Uterus (tissue), 3 donors: ENCODE measurements at regions not wholly inside any gene's neighbourhood (a gene's known extent, or its start where the extent isn't known, plus 50 kb on each side); places are given as distances from the start of the nearest gene placed in this dataset.

Source experiments
- DNase-seq, 2 donors: peaks; one replicate each; pipeline ENCODE4 v3.0.0-alpha.2; 2019 to 2020
- H3K27ac ChIP-seq, 2 donors: fragments of 200-600 bp; sonication (generic); 1 replicate in 1 of 2; 2 replicates in 1 of 2; pipeline ENCODE4 v1.5.1; 2016 to 2018
- H3K27me3 ChIP-seq, 2 donors: fragments of 200-600 bp; sonication (generic); one replicate each; pipeline ENCODE4 v1.5.1; 2018 to 2019; ENCODE audit warnings: control low read depth in 1 of 2
- H3K36me3 ChIP-seq, 2 donors: fragments of 200-600 bp; sonication (generic); one replicate each; pipeline ENCODE4 v1.5.1; 2019; ENCODE audit warnings: control low read depth in 1 of 2
- H3K4me1 ChIP-seq, 2 donors: fragments of 200-600 bp; sonication (generic); one replicate each; pipeline ENCODE4 v1.5.1; 2018 to 2019; ENCODE audit warnings: control low read depth in 1 of 2
- H3K4me3 ChIP-seq, 2 donors: fragments of 200-600 bp; sonication (generic); 1 replicate in 1 of 2; 2 replicates in 1 of 2; pipeline ENCODE4 v1.5.1; 2018 to 2019; ENCODE audit warnings: mild to moderate bottlenecking in 1 of 2
- H3K9me3 ChIP-seq, 2 donors: fragments of 200-600 bp; sonication (generic); one replicate each; pipeline ENCODE4 v1.5.1; 2019; ENCODE audit warnings: control low read depth in 1 of 2
- CTCF ChIP-seq, 4 experiments: fragments of 200-600 bp in 2 of 4; fragments of 450-650 bp in 2 of 4; sonication (generic) in 2 of 4; IDR thresholded peaks; one replicate each; pipeline ENCODE4 v1.5.1; 2016 to 2019; ENCODE audit warnings: antibody characterized with exemption in 4 of 4, mild to moderate bottlenecking in 2 of 4, moderate library complexity in 1 of 4
- POLR2A ChIP-seq, 2 donors: fragments of 450-650 bp; IDR thresholded peaks; one replicate each; pipeline ENCODE4 v1.6.1; 2016; ENCODE audit warnings: antibody characterized with exemption in 2 of 2, mild to moderate bottlenecking in 1 of 2, moderate library complexity in 1 of 2
- intact Hi-C: fragments of 100-400 bp; cut with DNase I; formaldehyde crosslinking; loops from one replicate; pipeline ENCODE4 v1.15.1; 2023; ENCODE audit warnings: low total_unique reads
- donor health status: DM: yes; HTN: yes; CAD: no.

DNA sequence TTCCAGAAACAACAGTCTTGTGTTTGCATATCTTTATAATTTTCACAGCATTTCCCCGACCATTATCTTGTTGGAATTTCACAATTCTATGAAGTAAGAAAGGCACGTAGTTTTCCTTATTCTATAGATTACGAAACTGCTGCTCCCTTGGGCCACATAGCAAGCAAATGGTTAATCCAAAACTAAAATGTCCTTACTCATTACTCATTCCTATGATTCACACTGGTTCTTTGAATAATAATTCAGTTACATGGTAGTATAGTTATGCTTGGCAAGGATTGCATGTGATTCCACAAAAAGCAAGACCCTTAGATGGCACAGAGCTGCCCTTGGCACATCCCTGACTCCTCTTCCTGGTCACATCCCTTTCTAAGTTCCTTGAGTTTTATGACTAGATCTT lies 51.2 kb downstream of the OR13H1 start:
- no peak overlapping the region for H3K4me3 ChIP-seq
- intact Hi-C loops, result no loop called here
- TF ChIP-seq CTCF (IDR thresholded peaks at IDR 0.05) (no peak), POLR2A (IDR thresholded peaks at IDR 0.05) (no peak)
- no peaks in the 10 kb centered on the region for H3K9me3 ChIP-seq
- no peaks in the 10 kb centered on the region for H3K27me3 ChIP-seq
- no peak overlapping the region for H3K27ac ChIP-seq
- no peak for DNase-seq
- no peaks in the 10 kb centered on the region for H3K36me3 ChIP-seq
- H3K4me1 ChIP-seq, result no peaks in the 10 kb centered on the region

GRCh38 chrX:131607792-131608369 lies 64.0 kb downstream of the OR13H1 start:
- no peaks in the 10 kb centered on the region for H3K36me3 ChIP-seq
- no peak for DNase-seq
- H3K9me3 ChIP-seq, result no peaks in the 10 kb centered on the region
- no peak overlapping the region for H3K27ac ChIP-seq
- H3K4me1 ChIP-seq, result no peaks in the 10 kb centered on the region
- intact Hi-C loops, result no loop called here
- no peaks in the 10 kb centered on the region for H3K27me3 ChIP-seq
- H3K4me3 ChIP-seq, result no peak overlapping the region
- TF ChIP-seq CTCF (IDR thresholded peaks at IDR 0.05), result no peak
- no peak for TF ChIP-seq POLR2A (IDR thresholded peaks at IDR 0.05)

- Histone ChIP-seq H3K9me3 (no peaks in the 10 kb centered on the region), H3K27me3 (no peaks in the 10 kb centered on the region)
- intact Hi-C loops, result no loop called here
Measured at GRCh38 chrX:131609480-131609879, 65.6 kb downstream of the OR13H1 start.

GRCh38 chrX:131613260-131613659 lies 69.4 kb downstream of the OR13H1 start:
- Histone ChIP-seq H3K36me3 (no peaks in the 10 kb centered on the region), H3K9me3 (no peaks in the 10 kb centered on the region), H3K4me1 (no peaks in the 10 kb centered on the region), H3K27ac (no peak overlapping the region), H3K27me3 (no peaks in the 10 kb centered on the region), H3K4me3 (no peak overlapping the region)
- intact Hi-C loops, result no loop called here
- DNase-seq, result no peak
- TF ChIP-seq CTCF (IDR thresholded peaks at IDR 0.05) (no peak), POLR2A (IDR thresholded peaks at IDR 0.05) (no peak)

More at GRCh38 chrX:131609480-131609879, 65.6 kb downstream of the OR13H1 start:
- no peak for DNase-seq
- Histone ChIP-seq H3K4me1 (no peaks in the 10 kb centered on the region), H3K27ac (no peak overlapping the region), H3K36me3 (no peaks in the 10 kb centered on the region), H3K4me3 (no peak overlapping the region)
- no peak for TF ChIP-seq POLR2A (IDR thresholded peaks at IDR 0.05)
- no peak for TF ChIP-seq CTCF (IDR thresholded peaks at IDR 0.05)

DNA sequence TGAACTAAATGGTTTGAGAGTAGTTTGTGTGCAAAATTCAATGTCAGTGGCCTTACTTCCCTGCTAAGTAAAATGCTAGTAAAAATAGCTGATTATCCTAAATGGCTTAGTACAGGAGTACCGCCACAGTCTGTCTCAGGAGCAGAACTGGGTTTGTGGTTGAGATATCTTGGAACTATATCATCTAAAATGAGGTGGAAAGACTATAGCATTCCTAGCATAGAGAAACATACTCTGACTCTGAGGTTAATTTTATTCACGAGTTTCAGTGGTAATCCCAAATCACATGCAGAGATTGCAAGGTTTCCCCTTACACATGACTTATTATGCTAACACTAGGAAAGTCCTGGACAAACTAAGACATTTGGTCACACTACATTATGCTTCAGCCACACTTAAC lies 70.4 kb downstream of the OR13H1 start:
- no peaks in the 10 kb centered on the region for H3K4me1 ChIP-seq
- intact Hi-C loops, result no loop called here
- H3K4me3 ChIP-seq, result no peak overlapping the region
- H3K9me3 ChIP-seq, result no peaks in the 10 kb centered on the region
- no peaks in the 10 kb centered on the region for H3K27me3 ChIP-seq
- H3K27ac ChIP-seq, result no peak overlapping the region
- DNase-seq, result no peak
- H3K36me3 ChIP-seq, result no peaks in the 10 kb centered on the region
- TF ChIP-seq CTCF (IDR thresholded peaks at IDR 0.05), result no peak
- no peak for TF ChIP-seq POLR2A (IDR thresholded peaks at IDR 0.05)
